Right atrium auricular region (tissue), 2 donors: ENCODE measurements at regions not wholly inside any gene's neighbourhood (a gene's known extent, or its start where the extent isn't known, plus 50 kb on each side); places are given as distances from the start of the nearest gene placed in this dataset.
A peak's percentile ranks its signal among the peaks of the same experiment; 100 is the strongest.

Source experiments
- DNase-seq: peaks from one replicate; pipeline ENCODE4 v3.0.0-alpha.2; 2019; ENCODE audit warnings: low spot score
- H3K27ac ChIP-seq, 2 donors: fragments of 200-600 bp; sonication (generic); 1 replicate in 1 of 2; 2 replicates in 1 of 2; pipeline ENCODE4 v1.5.1; 2016 to 2019
- H3K27me3 ChIP-seq, 2 donors: fragments of 200-600 bp; sonication (generic); one replicate each; pipeline versions ENCODE4 v1.5.1 to v1.6.0; 2017 to 2019
- H3K36me3 ChIP-seq: fragments of 200-600 bp; sonication (generic); one replicate; pipeline ENCODE4 v1.5.1; 2016
- H3K4me1 ChIP-seq, 2 donors: fragments of 200-600 bp; sonication (generic); one replicate each; pipeline versions ENCODE4 v1.5.1 to v1.6.0; 2017 to 2019
- H3K4me3 ChIP-seq, 2 donors: fragments of 200-600 bp; sonication (generic); 1 replicate in 1 of 2; 2 replicates in 1 of 2; pipeline ENCODE4 v1.5.1; 2017 to 2019; ENCODE audit warnings: mild to moderate bottlenecking in 1 of 2, moderate library complexity in 1 of 2
- H3K9me3 ChIP-seq, 2 donors: fragments of 200-600 bp; sonication (generic); one replicate each; pipeline ENCODE4 v1.5.1; 2019
- TF ChIP-seq, protein P1 (sequence below), 2 donors: fragments of 200-600 bp; sonication (generic); IDR thresholded peaks; one replicate each; pipeline ENCODE4 v1.5.1; 2019; ENCODE audit warnings: antibody characterized with exemption in 2 of 2

DNA sequence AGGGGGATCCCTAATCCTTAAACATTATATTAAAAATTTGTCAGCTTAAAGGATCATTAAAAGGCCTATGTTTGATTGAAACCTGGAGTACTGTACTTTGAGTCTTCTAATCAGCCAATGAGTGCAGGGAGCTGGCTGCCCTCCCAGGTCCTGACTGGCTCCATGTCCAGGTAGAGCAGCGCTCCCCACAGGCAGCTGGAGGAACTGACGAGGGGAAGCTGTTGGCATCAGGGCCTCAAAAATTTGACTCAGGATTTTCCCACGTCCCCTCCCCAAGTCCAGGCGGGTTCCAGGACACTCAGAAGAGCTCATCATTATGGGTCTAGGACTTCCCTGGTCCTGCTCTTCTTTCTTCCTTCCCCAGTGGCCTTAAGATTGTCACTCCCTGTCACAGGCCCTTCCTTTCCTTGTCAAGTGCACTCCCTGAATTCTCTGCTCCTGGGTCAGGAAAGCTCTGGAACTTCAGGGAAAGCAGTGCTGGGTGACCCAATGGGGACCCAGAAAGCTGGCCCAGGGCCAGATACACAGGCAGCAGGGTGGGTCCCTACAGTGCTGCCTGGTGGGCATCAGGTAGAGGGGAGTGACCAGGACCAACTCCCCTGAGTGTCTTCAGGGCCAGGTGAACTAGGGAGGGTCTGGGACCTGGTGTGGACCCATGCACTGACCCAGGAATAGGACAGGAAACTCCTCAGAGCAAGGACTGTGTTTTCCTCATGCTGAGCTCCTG, 65.5 kb downstream of the GGTLC2 start:
- H3K4me1 ChIP-seq: no peaks in the 10 kb centered on the region
- DNase-seq: peak; percentile 13
- no peak overlapping the region for H3K4me3 ChIP-seq
- H3K36me3 ChIP-seq: no peaks in the 10 kb centered on the region
- no peak overlapping the region for H3K27ac ChIP-seq
- no peaks in the 10 kb centered on the region for H3K27me3 ChIP-seq
- H3K9me3 ChIP-seq: no peaks in the 10 kb centered on the region
- TF ChIP-seq, protein P1, sequence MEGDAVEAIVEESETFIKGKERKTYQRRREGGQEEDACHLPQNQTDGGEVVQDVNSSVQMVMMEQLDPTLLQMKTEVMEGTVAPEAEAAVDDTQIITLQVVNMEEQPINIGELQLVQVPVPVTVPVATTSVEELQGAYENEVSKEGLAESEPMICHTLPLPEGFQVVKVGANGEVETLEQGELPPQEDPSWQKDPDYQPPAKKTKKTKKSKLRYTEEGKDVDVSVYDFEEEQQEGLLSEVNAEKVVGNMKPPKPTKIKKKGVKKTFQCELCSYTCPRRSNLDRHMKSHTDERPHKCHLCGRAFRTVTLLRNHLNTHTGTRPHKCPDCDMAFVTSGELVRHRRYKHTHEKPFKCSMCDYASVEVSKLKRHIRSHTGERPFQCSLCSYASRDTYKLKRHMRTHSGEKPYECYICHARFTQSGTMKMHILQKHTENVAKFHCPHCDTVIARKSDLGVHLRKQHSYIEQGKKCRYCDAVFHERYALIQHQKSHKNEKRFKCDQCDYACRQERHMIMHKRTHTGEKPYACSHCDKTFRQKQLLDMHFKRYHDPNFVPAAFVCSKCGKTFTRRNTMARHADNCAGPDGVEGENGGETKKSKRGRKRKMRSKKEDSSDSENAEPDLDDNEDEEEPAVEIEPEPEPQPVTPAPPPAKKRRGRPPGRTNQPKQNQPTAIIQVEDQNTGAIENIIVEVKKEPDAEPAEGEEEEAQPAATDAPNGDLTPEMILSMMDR (IDR thresholded peaks at IDR 0.05): no peak

DNA sequence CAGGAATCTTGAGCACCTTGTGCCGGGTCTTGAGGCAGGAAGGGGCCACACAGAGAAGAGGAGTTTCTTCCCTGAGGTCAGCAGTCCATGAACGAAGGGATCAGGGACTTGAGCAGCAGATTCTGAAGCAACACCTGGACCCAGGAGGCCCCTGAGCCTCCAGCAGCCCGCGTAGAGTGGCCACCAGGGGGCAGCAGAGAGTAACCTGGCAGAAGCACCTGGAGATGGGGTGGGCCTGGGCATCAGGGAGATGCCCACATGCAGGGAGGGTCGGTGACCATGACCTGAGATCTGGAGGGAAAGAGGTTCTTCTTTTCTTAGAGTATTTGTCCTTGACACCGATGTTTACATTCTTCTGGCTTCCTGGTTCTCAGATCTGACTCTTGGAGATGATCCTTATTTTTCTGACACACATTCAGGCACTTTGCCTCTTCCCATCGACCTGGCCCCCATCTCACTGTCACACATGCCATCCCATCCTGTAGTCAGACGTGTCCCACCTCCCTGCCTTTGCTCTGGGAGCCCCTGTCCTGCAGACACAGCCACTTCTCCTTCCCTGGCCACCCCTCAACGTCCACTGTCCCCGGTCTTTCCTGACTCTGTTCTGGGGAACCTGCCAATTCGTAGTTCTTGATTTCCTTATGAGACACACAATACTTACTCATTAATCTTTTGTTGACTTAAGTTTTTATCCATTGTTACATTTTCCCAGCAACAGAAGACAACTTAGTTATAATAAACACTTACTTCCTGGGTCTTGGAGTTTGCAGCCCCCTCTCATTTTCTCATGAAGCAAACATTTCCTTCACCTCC, 66.5 kb downstream of the GGTLC2 start:
- TF ChIP-seq, protein P1 (IDR thresholded peaks at IDR 0.05): peak; percentile 91 to 95
- DNase-seq: peak; percentile 58
- no peak overlapping the region for H3K4me3 ChIP-seq
- H3K27me3 ChIP-seq: no peaks in the 10 kb centered on the region
- no peaks in the 10 kb centered on the region for H3K4me1 ChIP-seq
- H3K9me3 ChIP-seq: no peaks in the 10 kb centered on the region
- no peak overlapping the region for H3K27ac ChIP-seq
- no peaks in the 10 kb centered on the region for H3K36me3 ChIP-seq

DNA sequence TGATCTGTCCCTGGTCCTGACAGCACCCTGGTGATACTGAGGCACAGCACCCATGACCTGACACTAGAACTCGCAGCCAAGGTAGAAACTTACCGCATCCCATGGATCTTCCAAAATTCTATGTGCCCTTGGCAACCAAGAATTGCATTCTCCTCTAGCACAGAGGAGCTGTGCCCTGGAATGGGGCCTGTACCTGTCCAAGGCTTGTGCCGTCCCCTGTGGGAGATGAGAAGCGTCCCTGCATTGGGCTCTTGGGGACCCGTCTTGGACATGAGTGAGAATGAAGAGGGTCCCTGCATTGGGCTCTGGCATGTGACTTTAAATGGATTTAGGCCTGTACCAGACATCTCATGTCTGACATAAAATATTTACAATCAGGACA, 67.1 kb downstream of the GGTLC2 start:
- Histone ChIP-seq H3K36me3 (no peaks in the 10 kb centered on the region), H3K4me3 (no peak overlapping the region), H3K27me3 (no peaks in the 10 kb centered on the region), H3K4me1 (no peaks in the 10 kb centered on the region), H3K9me3 (no peaks in the 10 kb centered on the region), H3K27ac (no peak overlapping the region)
- TF ChIP-seq, protein P1 (IDR thresholded peaks at IDR 0.05): no peak
- DNase-seq: peak; percentile 47

DNA sequence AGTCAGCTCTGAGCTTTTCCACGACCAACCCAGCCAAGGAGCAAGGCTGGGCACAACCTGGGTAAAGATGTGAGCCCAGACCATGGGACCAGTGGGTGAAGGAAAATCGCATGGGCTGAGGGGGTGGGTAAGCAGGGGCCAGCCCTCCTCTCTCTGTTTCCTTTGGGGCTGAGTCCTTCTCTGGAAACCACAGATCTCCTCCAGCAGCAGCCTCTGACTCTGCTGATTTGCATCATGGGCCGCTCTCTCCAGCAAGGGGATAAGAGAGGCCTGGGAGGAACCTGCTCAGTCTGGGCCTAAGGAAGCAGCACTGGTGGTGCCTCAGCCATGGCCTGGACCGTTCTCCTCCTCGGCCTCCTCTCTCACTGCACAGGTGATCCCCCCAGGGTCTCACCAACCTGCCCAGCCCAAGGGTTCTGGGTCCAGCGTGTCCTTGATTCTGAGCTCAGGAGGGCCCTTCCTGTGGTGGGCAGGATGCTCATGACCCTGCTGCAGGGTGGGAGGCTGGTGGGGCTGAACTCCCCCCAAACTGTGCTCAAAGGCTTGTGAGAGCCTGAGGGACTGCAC, 67.8 kb downstream of the GGTLC2 start:
- TF ChIP-seq, protein P1 (IDR thresholded peaks at IDR 0.05): no peak
- no peak overlapping the region for H3K27ac ChIP-seq
- H3K36me3 ChIP-seq: no peaks in the 10 kb centered on the region
- H3K27me3 ChIP-seq: no peaks in the 10 kb centered on the region
- no peaks in the 10 kb centered on the region for H3K4me1 ChIP-seq
- H3K9me3 ChIP-seq: no peaks in the 10 kb centered on the region
- H3K4me3 ChIP-seq: no peak overlapping the region
- DNase-seq: peak; percentile 26

DNA sequence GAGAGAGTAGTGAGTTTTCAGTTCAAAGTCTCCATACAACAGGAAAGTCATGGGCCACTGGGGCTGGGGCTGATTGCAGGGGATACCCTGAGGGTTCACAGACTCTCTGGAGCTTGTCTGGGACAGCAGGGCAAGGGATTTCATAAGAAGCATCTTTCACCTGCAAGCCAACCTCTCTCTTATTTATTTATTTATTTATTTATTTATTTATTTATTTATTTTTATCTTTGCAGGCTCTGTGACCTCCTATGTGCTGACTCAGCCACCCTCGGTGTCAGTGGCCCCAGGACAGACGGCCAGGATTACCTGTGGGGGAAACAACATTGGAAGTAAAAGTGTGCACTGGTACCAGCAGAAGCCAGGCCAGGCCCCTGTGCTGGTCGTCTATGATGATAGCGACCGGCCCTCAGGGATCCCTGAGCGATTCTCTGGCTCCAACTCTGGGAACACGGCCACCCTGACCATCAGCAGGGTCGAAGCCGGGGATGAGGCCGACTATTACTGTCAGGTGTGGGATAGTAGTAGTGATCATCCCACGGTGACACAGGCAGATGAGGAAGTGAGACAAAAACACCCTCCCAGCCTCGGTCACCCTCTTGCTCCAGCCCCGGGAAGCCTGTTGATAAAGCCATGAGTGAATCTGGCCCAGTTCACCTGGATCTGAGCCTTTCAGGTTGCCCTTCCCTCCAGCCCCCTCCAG, 68.4 kb downstream of the GGTLC2 start:
- TF ChIP-seq, protein P1 (IDR thresholded peaks at IDR 0.05): no peak
- Histone ChIP-seq H3K27ac (no peak overlapping the region), H3K4me3 (no peak overlapping the region), H3K36me3 (no peaks in the 10 kb centered on the region), H3K4me1 (no peaks in the 10 kb centered on the region), H3K27me3 (no peaks in the 10 kb centered on the region), H3K9me3 (no peaks in the 10 kb centered on the region)
- peak; percentile 53 for DNase-seq
